DMS153 treated with DMSO at 0.1 percent for 48 hours (cell line): ENCODE measurements at regions not wholly inside any gene's neighbourhood (a gene's known extent, or its start where the extent isn't known, plus 50 kb on each side); places are given as distances from the start of the nearest gene placed in this dataset.
"Not testable (repeated sequence)": the region's sequence is repeated elsewhere in the genome, so short reads cannot be mapped to it uniquely, and the experiment has no call there.

Source experiments
- DNase-seq: peaks from one replicate; lab custom pipeline; 2025; ENCODE audit not compliant: unreplicated experiment; lab: John Stamatoyannopoulos, UW

- DNase-seq: not testable (repeated sequence)
Measured at GRCh38 chr2:156254637-156255067, 77.9 kb downstream of the NR4A2 start.

GRCh38 chr2:156253765-156254164, 78.8 kb downstream of the NR4A2 start:
- no peak for DNase-seq

GRCh38 chr2:156242874-156243273, 89.6 kb downstream of the NR4A2 start:
- DNase-seq: no peak

- no peak for DNase-seq
Measured at GRCh38 chr2:156237558-156237957, 95.0 kb downstream of the NR4A2 start.

GRCh38 chr2:156229724-156230362, 102.7 kb downstream of the NR4A2 start:
- no peak for DNase-seq

GRCh38 chr2:156223328-156223727, 109.2 kb downstream of the NR4A2 start:
- not testable (repeated sequence) for DNase-seq

GRCh38 chr2:156221703-156222102, 110.8 kb downstream of the NR4A2 start:
- DNase-seq: no peak

GRCh38 chr2:156219491-156220100, 112.9 kb downstream of the NR4A2 start:
- no peak for DNase-seq

- DNase-seq: no peak
Measured at GRCh38 chr2:156215656-156216055, 116.9 kb downstream of the NR4A2 start.

GRCh38 chr2:156211318-156211717, 121.2 kb downstream of the NR4A2 start:
- no peak for DNase-seq

- no peak for DNase-seq
Measured at GRCh38 chr2:156206355-156206754, 126.2 kb downstream of the NR4A2 start.

GRCh38 chr2:156199588-156199987, 132.9 kb downstream of the NR4A2 start:
- DNase-seq: no peak

GRCh38 chr2:156196031-156196430, 136.5 kb downstream of the NR4A2 start:
- no peak for DNase-seq

- no peak for DNase-seq
Measured at GRCh38 chr2:156192468-156192867, 140.1 kb downstream of the NR4A2 start.

GRCh38 chr2:156191527-156191926, 141.0 kb downstream of the NR4A2 start:
- no peak for DNase-seq

GRCh38 chr2:156190517-156190916, 142.0 kb downstream of the NR4A2 start:
- peak; percentile 39 for DNase-seq

- no peak for DNase-seq
Measured at GRCh38 chr2:156189584-156189983, 142.9 kb downstream of the NR4A2 start.

GRCh38 chr2:156189143-156189542, 143.4 kb downstream of the NR4A2 start:
- DNase-seq: peak; percentile 87

GRCh38 chr2:156182132-156182531, 150.4 kb downstream of the NR4A2 start:
- DNase-seq: peak; percentile 87

GRCh38 chr2:156181208-156181607, 151.3 kb downstream of the NR4A2 start:
- no peak for DNase-seq

GRCh38 chr2:156177654-156178053, 154.9 kb downstream of the NR4A2 start:
- no peak for DNase-seq

- DNase-seq: no peak
Measured at GRCh38 chr2:156175946-156176345, 156.6 kb downstream of the NR4A2 start.

- DNase-seq: no peak
Measured at GRCh38 chr2:156170929-156171328, 161.6 kb downstream of the NR4A2 start.
